Stimulated activated CD4-positive, alpha-beta T cell treated with anti-CD3 and anti-CD28 coated beads, Interleukin-12 subunit alpha, Interleukin-12 subunit beta, amount 100 ng/mL, for 24 hours (primary cell): ENCODE measurements at regions not wholly inside any gene's neighbourhood (a gene's known extent, or its start where the extent isn't known, plus 50 kb on each side); places are given as distances from the start of the nearest gene placed in this dataset.
"Not testable (repeated sequence)": the region's sequence is repeated elsewhere in the genome, so short reads cannot be mapped to it uniquely, and the experiment has no call there.

Source experiments
- DNase-seq, 2 experiments: peaks; one replicate each; pipeline ENCODE4 v3.0.0-alpha.2; 2020; ENCODE audit warnings: low read depth in 2 of 2

- DNase-seq, result not testable (repeated sequence)
Measured at GRCh38 chr1:176396604-176397395, 66.2 kb upstream of the PAPPA2 start.

DNA sequence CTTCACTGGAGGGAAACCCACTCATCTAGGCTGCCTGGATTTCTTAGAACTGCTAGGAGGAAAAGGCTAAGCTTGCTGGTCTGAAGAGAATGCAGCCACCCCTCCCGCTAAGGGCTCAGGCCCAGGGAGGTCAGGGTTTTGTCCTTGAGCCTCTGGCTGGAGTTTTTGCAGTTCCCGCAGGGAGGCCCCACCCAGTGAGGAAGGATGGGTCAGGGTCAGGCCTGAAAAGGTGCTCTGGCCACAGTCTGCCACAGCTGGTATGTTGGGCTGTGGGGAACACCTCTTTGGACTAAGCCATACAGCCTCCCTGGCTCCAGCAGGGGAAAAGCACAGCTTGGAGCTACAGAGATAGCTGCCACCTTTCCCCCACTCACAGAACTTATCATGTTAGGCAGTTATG is 71.4 kb upstream of the PAPPA2 start:
- DNase-seq, result no peak

DNA sequence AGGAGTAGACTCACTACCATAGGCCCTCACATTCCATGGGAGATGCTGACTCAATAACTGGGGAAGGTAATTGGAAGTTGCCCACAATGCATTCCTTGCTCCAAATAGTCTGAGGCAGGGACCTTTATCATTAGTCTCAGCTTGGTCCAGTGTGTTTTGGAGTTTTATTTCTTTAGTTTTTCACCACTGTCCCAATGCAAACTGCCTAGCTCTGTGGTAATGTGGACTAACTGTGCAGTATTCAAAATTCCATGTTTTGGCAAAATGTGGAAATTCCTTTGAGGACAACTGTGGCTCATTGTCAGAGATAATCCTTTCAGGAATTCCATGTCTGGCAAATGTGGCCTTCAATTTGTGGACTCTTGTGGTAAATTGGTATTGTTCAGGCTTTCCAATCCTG is 78.1 kb upstream of the PAPPA2 start:
- no peak for DNase-seq

- no peak for DNase-seq
Measured at GRCh38 chr1:176382163-176382562, 80.8 kb upstream of the PAPPA2 start.

GRCh38 chr1:176379626-176380339 is 83.2 kb upstream of the PAPPA2 start:
- DNase-seq, result no peak

GRCh38 chr1:176374967-176375569 is 87.9 kb upstream of the PAPPA2 start:
- peak; percentile 7 to 63 for DNase-seq

DNA sequence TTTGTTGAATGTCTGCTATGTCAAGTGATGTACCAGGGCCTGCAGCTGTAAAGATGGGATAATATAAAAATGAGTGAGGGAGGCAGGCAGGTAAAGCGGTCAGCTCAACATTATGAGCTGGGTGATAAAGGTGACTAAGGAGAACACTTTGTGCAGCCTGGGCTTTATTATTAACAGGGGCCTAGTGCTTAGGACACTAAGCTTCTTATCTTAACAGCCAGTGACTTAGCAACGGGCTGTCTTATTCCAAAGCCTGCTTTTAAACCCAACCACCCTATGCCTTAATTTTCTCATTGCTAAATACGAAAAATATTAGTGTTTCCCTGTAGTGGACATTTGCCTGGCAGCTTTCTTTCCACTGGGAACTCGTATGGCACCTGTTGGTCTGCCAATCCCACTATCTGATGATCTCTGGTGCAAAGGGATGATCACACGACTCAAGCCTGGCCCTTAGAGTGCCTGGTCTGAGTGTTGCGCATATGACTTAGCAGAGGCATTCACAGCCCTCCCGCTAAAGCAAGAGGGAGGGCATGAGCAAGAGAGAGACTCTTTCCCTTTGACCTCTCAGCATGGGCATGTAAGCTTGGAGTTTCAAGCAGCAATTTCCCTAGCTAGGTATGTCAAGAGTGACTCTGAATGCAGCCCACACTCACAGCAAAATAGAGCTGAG is 98.6 kb upstream of the PAPPA2 start:
- no peak for DNase-seq

GRCh38 chr1:176349135-176349715 is 113.8 kb upstream of the PAPPA2 start:
- DNase-seq, result not testable (repeated sequence)

- no peak for DNase-seq
Measured at GRCh38 chr1:176341656-176342055, 121.3 kb upstream of the PAPPA2 start.

- DNase-seq, result no peak
Measured at GRCh38 chr1:176338877-176339276, 124.1 kb upstream of the PAPPA2 start.

- DNase-seq, result no peak
Measured at GRCh38 chr1:176330782-176331181, 123.7 kb upstream of the COP1 start.

DNA sequence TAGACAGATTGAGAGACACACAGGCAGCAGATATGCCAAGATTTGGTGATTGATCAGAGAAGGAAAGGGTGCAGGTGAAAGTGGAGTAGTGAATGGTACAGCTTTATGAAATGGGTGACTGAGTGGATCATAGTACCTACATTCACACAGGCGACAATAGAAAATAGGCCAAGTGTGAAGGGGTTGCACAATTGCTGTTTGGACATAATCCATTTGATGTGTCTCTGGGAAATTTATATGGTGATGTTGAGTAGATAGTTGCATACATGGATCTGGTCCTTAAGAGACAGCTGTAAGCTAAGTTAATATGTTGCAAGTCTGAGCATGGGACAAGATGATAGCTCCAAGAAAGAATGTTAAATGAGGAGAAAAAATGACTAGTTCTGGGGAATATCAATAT is 118.6 kb upstream of the COP1 start:
- no peak for DNase-seq

- DNase-seq, result no peak
Measured at GRCh38 chr1:176323472-176323871, 116.4 kb upstream of the COP1 start.

GRCh38 chr1:176315519-176316220 is 108.6 kb upstream of the COP1 start:
- no peak for DNase-seq

DNA sequence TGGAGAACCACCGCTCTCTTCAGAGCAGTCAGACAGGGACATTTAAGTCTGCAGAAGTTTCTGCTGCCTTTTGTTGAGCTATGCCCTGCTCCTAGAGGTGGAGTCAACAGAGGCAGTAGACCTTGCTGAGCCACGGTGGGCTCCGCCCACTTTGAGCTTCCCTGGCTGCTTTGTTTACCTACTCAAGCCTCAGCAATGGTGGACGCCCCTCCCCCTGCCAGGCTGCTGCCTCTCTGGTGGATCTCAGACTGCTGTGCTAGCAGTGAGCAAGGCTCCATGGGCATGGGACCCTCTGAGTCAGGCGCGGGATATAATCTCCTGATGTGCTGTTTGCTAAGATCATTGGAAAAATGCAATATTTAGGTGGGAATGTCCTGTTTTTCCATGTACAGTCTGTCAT is 89.5 kb upstream of the COP1 start:
- DNase-seq, result not testable (repeated sequence)

- no peak for DNase-seq
Measured at GRCh38 chr1:176285996-176286395, 78.9 kb upstream of the COP1 start.

DNA sequence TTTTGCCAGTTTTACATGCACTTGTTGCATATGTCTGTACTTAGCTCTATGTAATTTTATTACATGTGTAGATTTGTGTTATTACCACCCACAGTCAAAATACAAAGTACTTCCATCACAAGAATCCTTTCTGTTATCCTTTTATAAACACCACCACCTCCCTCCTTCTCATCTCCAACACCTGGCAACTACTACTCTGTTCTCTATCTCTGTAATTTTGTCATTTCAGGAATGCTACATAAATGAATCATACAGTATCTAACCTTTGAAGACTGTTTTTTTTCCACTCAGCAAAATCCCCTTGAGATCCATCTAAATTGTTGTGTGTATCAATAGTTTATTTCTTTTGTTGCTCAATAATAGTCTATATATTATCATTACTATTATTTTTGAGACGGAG is 64.5 kb upstream of the COP1 start:
- DNase-seq, result no peak
